K562 (cell line): ENCODE measurements at regions not wholly inside any gene's neighbourhood (a gene's known extent, or its start where the extent isn't known, plus 50 kb on each side); places are given as distances from the start of the nearest gene placed in this dataset.

Experiments used
- ASH1L ChIP-seq: fragments of 450-650 bp; IDR thresholded peaks from 2 replicates; pipeline ENCODE4 v1.6.1; 2018; ENCODE audit warnings: borderline replicate concordance, mild to moderate bottlenecking, low read depth; ENCODE audit not compliant: partially characterized antibody
- BRCA1 ChIP-seq, 2 experiments: fragments of 450-650 bp in 1 of 2; sonication (generic) in 1 of 2; formaldehyde crosslinking in 1 of 2; IDR thresholded peaks; 2 replicates each; pipeline versions ENCODE4 v1.5.0 to v1.6.1; 2017 to 2020; ENCODE audit warnings: mild to moderate bottlenecking in 1 of 2, missing genetic modification reagents in 1 of 2
- FIP1L1 ChIP-seq: fragments of 200-400 bp; formaldehyde crosslinking; IDR thresholded peaks from 2 replicates; pipeline ENCODE4 v1.6.1; 2018; ENCODE audit warnings: mild to moderate bottlenecking, low read depth, low read length; ENCODE audit not compliant: poor library complexity, severe bottlenecking
- GABPA ChIP-seq: fragments of 200-800 bp; sonication (Bioruptor generic); conservative IDR thresholded peaks from 2 replicates; pipeline ENCODE4 v1.6.1; 2016; ENCODE audit warnings: low read depth, missing genetic modification characterization, missing compliant biosample characterization
- GTF2A2 ChIP-seq: IDR thresholded peaks from 2 replicates; pipeline ENCODE4 v1.6.1; 2016; ENCODE audit warnings: mild to moderate bottlenecking, missing genetic modification characterization, missing compliant biosample characterization
- HOMEZ ChIP-seq: fragments of 250-450 bp; sonication (Bioruptor Pico); IDR thresholded peaks from 2 replicates; pipeline ENCODE4 v1.4.0; 2020; ENCODE audit warnings: mild to moderate bottlenecking, moderate library complexity
- MCM7 ChIP-seq, 2 experiments: fragments of 450-650 bp; IDR thresholded peaks; 2 replicates each; pipeline ENCODE4 v1.6.1; 2016 to 2018
- NEUROD1 ChIP-seq: fragments of 150-350 bp; IDR thresholded peaks from 2 replicates; pipeline ENCODE4 v1.6.1; 2014; ENCODE audit warnings: borderline replicate concordance, low read length, low read depth; ENCODE audit not compliant: partially characterized antibody
- NFE2 ChIP-seq: IDR thresholded peaks from 2 replicates; pipeline ENCODE4 v1.6.1; 2014; ENCODE audit warnings: antibody characterized with exemption, low read depth
- POLR2B ChIP-seq: fragments of 450-650 bp; IDR thresholded peaks from 2 replicates; pipeline ENCODE4 v1.6.1; 2018; ENCODE audit warnings: low read depth; ENCODE audit not compliant: partially characterized antibody
- SMARCC2 ChIP-seq: fragments of 450-650 bp; IDR thresholded peaks from 2 replicates; pipeline ENCODE4 v1.6.1; 2017; ENCODE audit warnings: antibody characterized with exemption, moderate library complexity, mild to moderate bottlenecking, low read depth
- STAT6 ChIP-seq: sonication (generic); formaldehyde crosslinking; IDR thresholded peaks from 2 replicates; pipeline ENCODE4 v1.8.1; 2023; ENCODE audit warnings: mild to moderate bottlenecking, missing genetic modification reagents
- ZBTB34 ChIP-seq: fragments of 250-450 bp; sonication (Bioruptor Pico); IDR thresholded peaks from 2 replicates; pipeline ENCODE4 v1.8.0; 2021; ENCODE audit warnings: mild to moderate bottlenecking, moderate library complexity
- ZEB2 ChIP-seq: fragments of 450-650 bp; IDR thresholded peaks from 2 replicates; pipeline ENCODE4 v1.6.1; 2016
- ZNF140 ChIP-seq: fragments of 250-450 bp; sonication (Bioruptor Pico); IDR thresholded peaks from 2 replicates; pipeline ENCODE4 v1.8.0; 2021; ENCODE audit warnings: moderate library complexity, mild to moderate bottlenecking, inconsistent platforms
- TF ChIP-seq, protein P1 (sequence below), 2 experiments: fragments of 200-800 bp in 1 of 2; sonication (Bioruptor generic) in 1 of 2; sonication (generic) in 1 of 2; formaldehyde crosslinking in 1 of 2; IDR thresholded peaks in 1 of 2; conservative IDR thresholded peaks in 1 of 2; 2 replicates each; pipeline versions ENCODE4 v1.5.0 to v1.6.1; 2016 to 2020; ENCODE audit warnings: missing compliant biosample characterization in 1 of 2, missing genetic modification characterization in 1 of 2, missing genetic modification reagents in 1 of 2
- TF ChIP-seq, protein P2 (sequence below): fragments of 250-450 bp; sonication (Bioruptor Pico); IDR thresholded peaks from 2 replicates; pipeline ENCODE4 v1.6.1; 2021; ENCODE audit warnings: mild to moderate bottlenecking

DNA sequence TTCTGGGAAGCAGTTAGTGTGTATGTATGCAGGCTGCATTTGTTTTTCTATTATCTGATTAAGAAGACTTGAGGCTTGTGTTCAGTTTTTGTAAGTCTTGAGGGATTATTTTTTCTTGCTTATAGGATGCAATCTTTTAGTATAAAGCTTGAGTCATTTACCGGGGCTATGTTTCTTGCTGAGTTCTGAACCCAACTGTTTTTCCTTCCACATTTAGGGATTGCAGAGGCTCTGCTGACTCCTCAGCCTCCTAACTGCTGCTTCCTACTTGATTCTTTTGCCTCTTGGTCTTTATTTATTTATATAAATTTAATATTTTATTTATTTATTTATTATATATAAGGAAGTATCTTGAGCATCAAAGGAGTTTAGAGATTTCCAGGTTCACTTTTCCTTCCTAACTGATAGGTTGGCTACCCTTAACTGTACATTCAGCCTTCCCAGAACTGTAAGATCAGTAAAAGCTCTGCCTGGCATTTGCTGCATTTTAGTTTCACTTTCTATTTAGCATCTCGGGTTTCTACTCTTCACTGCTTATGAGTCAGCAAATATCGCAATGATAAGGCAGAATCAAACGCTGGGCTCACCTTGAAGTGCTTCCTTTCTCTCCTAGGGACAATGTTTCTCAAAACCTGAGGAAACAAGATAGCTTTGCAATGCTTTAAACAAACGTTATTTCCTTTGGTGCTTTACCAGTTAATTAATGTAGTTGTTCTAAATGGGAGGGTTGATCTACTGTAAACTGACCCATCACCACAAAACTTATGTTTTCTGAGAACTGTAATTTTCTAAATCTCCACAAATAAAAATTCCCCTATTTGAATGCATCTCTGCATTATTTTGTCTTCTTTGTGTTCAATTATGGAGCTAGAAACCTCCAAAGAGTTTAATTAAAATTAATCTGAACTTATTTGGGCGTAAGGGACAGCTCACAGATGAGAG, 1183.7 kb upstream of the TMEM132C start (continued):
- TF ChIP-seq FIP1L1 (no peak), POLR2B (no peak), NFE2 (peak; percentile 100), ZEB2 (peak; percentile 78; the same call in 1 of the 2 replicates), GABPA (tag) (no peak; the same call in 1 of the 2 replicates), GTF2A2 (tag) (no peak), SMARCC2 (peak; percentile 67), HOMEZ (no peak), ZNF140 (no peak), ZBTB34 (CRISPR knock-in tag) (no peak), NEUROD1 (no peak), STAT6 (CRISPR knock-in tag) (no peak), MCM7 (IDR thresholded peaks at IDR 0.05) (no peak), BRCA1 (IDR thresholded peaks at IDR 0.05) (no peak), BRCA1 (CRISPR knock-in tag; IDR thresholded peaks at IDR 0.05) (no peak), ASH1L (no peak)
- TF ChIP-seq, protein P1, sequence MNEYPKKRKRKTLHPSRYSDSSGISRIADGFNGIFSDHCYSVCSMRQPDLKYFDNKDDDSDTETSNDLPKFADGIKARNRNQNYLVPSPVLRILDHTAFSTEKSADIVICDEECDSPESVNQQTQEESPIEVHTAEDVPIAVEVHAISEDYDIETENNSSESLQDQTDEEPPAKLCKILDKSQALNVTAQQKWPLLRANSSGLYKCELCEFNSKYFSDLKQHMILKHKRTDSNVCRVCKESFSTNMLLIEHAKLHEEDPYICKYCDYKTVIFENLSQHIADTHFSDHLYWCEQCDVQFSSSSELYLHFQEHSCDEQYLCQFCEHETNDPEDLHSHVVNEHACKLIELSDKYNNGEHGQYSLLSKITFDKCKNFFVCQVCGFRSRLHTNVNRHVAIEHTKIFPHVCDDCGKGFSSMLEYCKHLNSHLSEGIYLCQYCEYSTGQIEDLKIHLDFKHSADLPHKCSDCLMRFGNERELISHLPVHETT (CRISPR knock-in tag; conservative IDR thresholded peaks at IDR 0.05 in 1 of 2, IDR thresholded peaks at IDR 0.05 in 1 of 2), result 0 out of 4 replicates have a peak, but pooled peaks of 1 of the 2 experiments have one; percentile 30
- TF ChIP-seq, protein P2, sequence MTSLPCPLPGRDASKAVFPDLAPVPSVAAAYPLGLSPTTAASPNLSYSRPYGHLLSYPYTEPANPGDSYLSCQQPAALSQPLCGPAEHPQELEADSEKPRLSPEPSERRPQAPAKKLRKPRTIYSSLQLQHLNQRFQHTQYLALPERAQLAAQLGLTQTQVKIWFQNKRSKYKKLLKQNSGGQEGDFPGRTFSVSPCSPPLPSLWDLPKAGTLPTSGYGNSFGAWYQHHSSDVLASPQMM (CRISPR knock-in tag), result no peak
